Stimulated activated CD4-positive, alpha-beta T cell treated with anti-CD3 and anti-CD28 coated beads, Interleukin-15, amount 100 ng/mL, for 24 hours (primary cell): ENCODE measurements at regions not wholly inside any gene's neighbourhood (a gene's known extent, or its start where the extent isn't known, plus 50 kb on each side); places are given as distances from the start of the nearest gene placed in this dataset.
"Not testable (repeated sequence)": the region's sequence is repeated elsewhere in the genome, so short reads cannot be mapped to it uniquely, and the experiment has no call there.

Experiments used
- DNase-seq: peaks from one replicate; pipeline ENCODE4 v3.0.0-alpha.2; 2020

GRCh38 chr1:217921126-217921904, 290.2 kb downstream of the SPATA17 start:
- no peak for DNase-seq

- DNase-seq = no peak
Observed at GRCh38 chr1:217924924-217925323, 293.8 kb downstream of the SPATA17 start.

GRCh38 chr1:217929213-217929885, 298.2 kb downstream of the SPATA17 start:
- no peak for DNase-seq

- DNase-seq = no peak
Observed at GRCh38 chr1:217943361-217943760, 312.2 kb downstream of the SPATA17 start.

- DNase-seq = no peak
Observed at GRCh38 chr1:217944550-217944949, 313.4 kb downstream of the SPATA17 start.

GRCh38 chr1:217946511-217946910, 315.4 kb downstream of the SPATA17 start:
- DNase-seq = no peak

GRCh38 chr1:217948741-217949140, 317.6 kb downstream of the SPATA17 start:
- no peak for DNase-seq

- DNase-seq = no peak
Observed at GRCh38 chr1:217953330-217953729, 322.2 kb downstream of the SPATA17 start.

- DNase-seq = no peak
Observed at GRCh38 chr1:217953922-217954321, 322.8 kb downstream of the SPATA17 start.

- no peak for DNase-seq
Observed at GRCh38 chr1:217955723-217956122, 324.6 kb downstream of the SPATA17 start.

GRCh38 chr1:217965156-217965786, 319.8 kb upstream of the RRP15 start:
- no peak for DNase-seq

GRCh38 chr1:217968085-217968484, 317.0 kb upstream of the RRP15 start:
- no peak for DNase-seq

GRCh38 chr1:217969428-217969827, 315.7 kb upstream of the RRP15 start:
- DNase-seq = no peak

GRCh38 chr1:217977943-217978342, 307.1 kb upstream of the RRP15 start:
- DNase-seq = no peak

GRCh38 chr1:217981430-217981829, 303.7 kb upstream of the RRP15 start:
- DNase-seq = no peak

- no peak for DNase-seq
Observed at GRCh38 chr1:217982331-217983050, 302.6 kb upstream of the RRP15 start.

- DNase-seq = no peak
Observed at GRCh38 chr1:217983051-217983375, 302.1 kb upstream of the RRP15 start.

- DNase-seq = no peak
Observed at GRCh38 chr1:217985641-217986040, 299.5 kb upstream of the RRP15 start.

- no peak for DNase-seq
Observed at GRCh38 chr1:217989510-217989909, 295.6 kb upstream of the RRP15 start.

- no peak for DNase-seq
Observed at GRCh38 chr1:217993439-217993838, 291.7 kb upstream of the RRP15 start.

GRCh38 chr1:218008296-218008695, 276.8 kb upstream of the RRP15 start:
- DNase-seq = not testable (repeated sequence)

- not testable (repeated sequence) for DNase-seq
Observed at GRCh38 chr1:218015106-218015505, 270.0 kb upstream of the RRP15 start.

GRCh38 chr1:218024211-218024720, 260.8 kb upstream of the RRP15 start:
- DNase-seq = no peak
